ENCODE measurements at regions not wholly inside any gene's neighbourhood (a gene's known extent, or its start where the extent isn't known, plus 50 kb on each side); places are given as distances from the start of the nearest gene placed in this dataset.

Small RNA genes lying in the stretch of these regions (small RNA-seq; reads per million reads assigned to genes)
- 0 reads per million in 2 donors for gene AC006499.8

Data from testis (tissue), 2 donors.